ENCODE measurements at regions not wholly inside any gene's neighbourhood (a gene's known extent, or its start where the extent isn't known, plus 50 kb on each side); places are given as distances from the start of the nearest gene placed in this dataset.

GRCh38 chr6:164283574-164283973, 869.1 kb downstream of the QKI start:
- 68% methylated on average over 3 of the region's 5 CpGs for WGBS (ENCODE audit: insufficient coverage)
- ATAC-seq (replicated peaks in 1 of 4): no peak

GRCh38 chr6:164276211-164276610, 861.7 kb downstream of the QKI start:
- H3K4me3 Mint-ChIP-seq: no peak overlapping the region
- no peak overlapping the region for H3K4me3 ChIP-seq (ENCODE audit: control insufficient read depth in 1 of 2, extremely low read depth in 1 of 2, low read length in 1 of 2)
- no peaks in the 10 kb centered on the region for H3K4me1 ChIP-seq (ENCODE audit: control insufficient read depth in 1 of 2, extremely low read depth in 1 of 2, insufficient read depth in 2 of 2, low read length in 2 of 2)
- ChIA-PET CTCF (no interaction called here), POLR2A (no interaction called here)
- H3K27me3 Mint-ChIP-seq: no peaks in the 10 kb centered on the region
- no peak overlapping the region for H3K27ac Mint-ChIP-seq
- no peaks in the 10 kb centered on the region for H3K36me3 ChIP-seq (ENCODE audit: control insufficient read depth in 2 of 2, extremely low read depth in 1 of 2, insufficient read depth in 1 of 2, low read length in 1 of 2)
- no peak overlapping the region for H3K27ac ChIP-seq (ENCODE audit: low read length)
- peaks cover 0 to 27% (median 12%) of the 10 kb centered on the region in 3 donors for H3K9me3 Mint-ChIP-seq
- DNase-seq (no peak), ATAC-seq (replicated peaks in 1 of 4) (no peak)
- no peaks in the 10 kb centered on the region for H3K36me3 Mint-ChIP-seq
- 55% methylated on average over 1 of the region's 1 CpG for WGBS (ENCODE audit: insufficient coverage)
- H3K9me3 ChIP-seq: no peaks in the 10 kb centered on the region
- no peaks in the 10 kb centered on the region for H3K4me1 Mint-ChIP-seq
- no peaks in the 10 kb centered on the region for H3K27me3 ChIP-seq (replicated peaks in 1 of 2; ENCODE audit: control insufficient read depth in 2 of 2, extremely low read depth in 1 of 2, insufficient read depth in 2 of 2, low read length in 1 of 2)

More at GRCh38 chr6:164283574-164283973, 869.1 kb downstream of the QKI start:
- Mint-ChIP-seq H3K27me3 (no peaks in the 10 kb centered on the region), H3K4me3 (no peak overlapping the region), H3K4me1 (no peaks in the 10 kb centered on the region), H3K9me3 (peaks cover 0 to 3% (median 2%) of the 10 kb centered on the region in 3 donors), H3K36me3 (no peaks in the 10 kb centered on the region), H3K27ac (no peak overlapping the region)
- Histone ChIP-seq H3K27ac (ENCODE audit: low read length) (no peak overlapping the region), H3K27me3 (replicated peaks in 1 of 2; ENCODE audit: control insufficient read depth in 2 of 2, extremely low read depth in 1 of 2, insufficient read depth in 2 of 2, low read length in 1 of 2) (no peaks in the 10 kb centered on the region), H3K9me3 (no peaks in the 10 kb centered on the region), H3K36me3 (ENCODE audit: control insufficient read depth in 2 of 2, extremely low read depth in 1 of 2, insufficient read depth in 1 of 2, low read length in 1 of 2) (no peaks in the 10 kb centered on the region), H3K4me3 (ENCODE audit: control insufficient read depth in 1 of 2, extremely low read depth in 1 of 2, low read length in 1 of 2) (no peak overlapping the region), H3K4me1 (ENCODE audit: control insufficient read depth in 1 of 2, extremely low read depth in 1 of 2, insufficient read depth in 2 of 2, low read length in 2 of 2) (no peaks in the 10 kb centered on the region)
- DNase-seq: no peak
- ChIA-PET CTCF (no interaction called here), POLR2A (no interaction called here)

- H3K4me3 Mint-ChIP-seq: no peak overlapping the region
Observed at GRCh38 chr6:164275773-164276172, 861.3 kb downstream of the QKI start.

GRCh38 chr6:164274493-164274892, 860.0 kb downstream of the QKI start:
- Mint-ChIP-seq H3K4me3 (no peak overlapping the region), H3K9me3 (peaks cover 0 to 31% (median 12%) of the 10 kb centered on the region in 3 donors), H3K4me1 (no peaks in the 10 kb centered on the region), H3K27me3 (no peaks in the 10 kb centered on the region), H3K27ac (no peak overlapping the region), H3K36me3 (no peaks in the 10 kb centered on the region)
- H3K27ac ChIP-seq (ENCODE audit: low read length): no peak overlapping the region
- ChIA-PET POLR2A (interaction anchor here in 1 of 2 donors (0.7 kb wide), 1 partner anchor 1834 kb away, joined by 6 read pairs; no protein-coding TSS in a partner anchor), CTCF (no interaction called here)
- H3K36me3 ChIP-seq (ENCODE audit: control insufficient read depth in 2 of 2, extremely low read depth in 1 of 2, insufficient read depth in 1 of 2, low read length in 1 of 2): no peaks in the 10 kb centered on the region
- WGBS (ENCODE audit: insufficient coverage): 80% methylated on average over 1 of the region's 2 CpGs
- DNase-seq: no peak
- no peaks in the 10 kb centered on the region for H3K9me3 ChIP-seq
- ATAC-seq (replicated peaks in 1 of 4): no peak
- no peak overlapping the region for H3K4me3 ChIP-seq (ENCODE audit: control insufficient read depth in 1 of 2, extremely low read depth in 1 of 2, low read length in 1 of 2)
- H3K4me1 ChIP-seq (ENCODE audit: control insufficient read depth in 1 of 2, extremely low read depth in 1 of 2, insufficient read depth in 2 of 2, low read length in 2 of 2): no peaks in the 10 kb centered on the region
- H3K27me3 ChIP-seq (replicated peaks in 1 of 2; ENCODE audit: control insufficient read depth in 2 of 2, extremely low read depth in 1 of 2, insufficient read depth in 2 of 2, low read length in 1 of 2): no peaks in the 10 kb centered on the region

More at GRCh38 chr6:164275773-164276172, 861.3 kb downstream of the QKI start:
- POLR2A ChIA-PET: no interaction called here
- Mint-ChIP-seq H3K27ac (no peak overlapping the region), H3K36me3 (no peaks in the 10 kb centered on the region), H3K4me1 (no peaks in the 10 kb centered on the region), H3K27me3 (no peaks in the 10 kb centered on the region), H3K9me3 (peaks cover 0 to 28% (median 12%) of the 10 kb centered on the region in 3 donors)
- Histone ChIP-seq H3K4me3 (ENCODE audit: control insufficient read depth in 1 of 2, extremely low read depth in 1 of 2, low read length in 1 of 2) (no peak overlapping the region), H3K36me3 (ENCODE audit: control insufficient read depth in 2 of 2, extremely low read depth in 1 of 2, insufficient read depth in 1 of 2, low read length in 1 of 2) (no peaks in the 10 kb centered on the region), H3K9me3 (no peaks in the 10 kb centered on the region), H3K4me1 (ENCODE audit: control insufficient read depth in 1 of 2, extremely low read depth in 1 of 2, insufficient read depth in 2 of 2, low read length in 2 of 2) (no peaks in the 10 kb centered on the region), H3K27ac (ENCODE audit: low read length) (no peak overlapping the region), H3K27me3 (replicated peaks in 1 of 2; ENCODE audit: control insufficient read depth in 2 of 2, extremely low read depth in 1 of 2, insufficient read depth in 2 of 2, low read length in 1 of 2) (no peaks in the 10 kb centered on the region)
- ATAC-seq (replicated peaks in 1 of 4) (no peak), DNase-seq (no peak)
- CTCF ChIA-PET: no interaction called here
- no CpG with 5 or more reads among the region's 1 CpG for WGBS (ENCODE audit: insufficient coverage)

- 70% methylated on average over 3 of the region's 3 CpGs for WGBS (ENCODE audit: insufficient coverage)
- Histone ChIP-seq H3K27me3 (replicated peaks in 1 of 2; ENCODE audit: control insufficient read depth in 2 of 2, extremely low read depth in 1 of 2, insufficient read depth in 2 of 2, low read length in 1 of 2) (no peaks in the 10 kb centered on the region), H3K4me3 (ENCODE audit: control insufficient read depth in 1 of 2, extremely low read depth in 1 of 2, low read length in 1 of 2) (no peak overlapping the region), H3K4me1 (ENCODE audit: control insufficient read depth in 1 of 2, extremely low read depth in 1 of 2, insufficient read depth in 2 of 2, low read length in 2 of 2) (no peaks in the 10 kb centered on the region), H3K36me3 (ENCODE audit: control insufficient read depth in 2 of 2, extremely low read depth in 1 of 2, insufficient read depth in 1 of 2, low read length in 1 of 2) (no peaks in the 10 kb centered on the region), H3K9me3 (no peaks in the 10 kb centered on the region), H3K27ac (ENCODE audit: low read length) (no peak overlapping the region)
- H3K4me3 Mint-ChIP-seq: no peak overlapping the region
- DNase-seq (no peak), ATAC-seq (replicated peaks in 1 of 4) (no peak)
- CTCF ChIA-PET: no interaction called here
- H3K27me3 Mint-ChIP-seq: no peaks in the 10 kb centered on the region
- H3K36me3 Mint-ChIP-seq: no peaks in the 10 kb centered on the region
- peaks cover 0 to 27% (median 12%) of the 10 kb centered on the region in 3 donors for H3K9me3 Mint-ChIP-seq
- no peaks in the 10 kb centered on the region for H3K4me1 Mint-ChIP-seq
- POLR2A ChIA-PET: no interaction called here
- no peak overlapping the region for H3K27ac Mint-ChIP-seq
Observed at GRCh38 chr6:164273491-164273890, 859.0 kb downstream of the QKI start.

DNA sequence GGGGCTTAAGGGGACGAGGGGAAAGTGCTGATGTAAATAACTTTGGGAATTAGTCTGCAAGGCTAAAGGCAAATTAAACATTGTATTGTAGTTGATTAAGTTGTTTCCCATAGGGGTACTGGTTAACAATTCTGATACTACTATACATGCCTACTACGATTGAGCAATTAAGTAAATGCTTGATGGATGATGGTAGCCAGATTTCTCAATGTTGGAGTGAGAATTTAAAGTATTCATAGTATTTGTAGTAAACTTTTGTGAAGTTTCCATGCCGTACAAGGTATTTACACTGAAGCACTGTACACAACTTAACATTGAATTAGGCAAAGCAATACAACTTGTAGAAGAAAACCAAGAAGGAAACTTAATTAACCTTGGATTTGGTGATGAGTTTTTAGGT, 852.3 kb downstream of the QKI start:
- no peaks in the 10 kb centered on the region for H3K4me1 Mint-ChIP-seq
- WGBS (ENCODE audit: insufficient coverage): no CpG with 5 or more reads among the region's 3 CpGs

DNA sequence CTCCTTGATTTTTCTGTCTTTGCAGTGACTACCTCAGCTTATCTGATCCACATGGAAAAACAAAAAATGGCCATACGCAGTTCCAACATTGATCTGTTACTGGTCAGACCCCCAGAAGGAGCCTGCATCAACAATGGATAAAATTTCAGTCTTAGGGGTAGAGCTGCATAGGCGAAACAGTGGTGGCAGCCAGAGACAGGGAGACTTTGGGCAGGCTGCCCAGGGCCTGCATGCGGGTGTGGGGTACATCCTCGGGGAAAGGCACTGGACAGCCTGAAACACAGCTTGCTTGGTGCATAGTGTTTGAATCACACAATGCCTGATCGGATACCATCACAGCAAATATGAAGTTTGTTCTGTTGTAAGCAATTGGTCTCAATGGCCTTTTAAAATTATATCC, 847.8 kb downstream of the QKI start:
- POLR2A ChIA-PET: no interaction called here
- Histone ChIP-seq H3K9me3 (no peaks in the 10 kb centered on the region), H3K4me3 (ENCODE audit: control insufficient read depth in 1 of 2, extremely low read depth in 1 of 2, low read length in 1 of 2) (no peak overlapping the region), H3K36me3 (ENCODE audit: control insufficient read depth in 2 of 2, extremely low read depth in 1 of 2, insufficient read depth in 1 of 2, low read length in 1 of 2) (no peaks in the 10 kb centered on the region), H3K27me3 (replicated peaks in 1 of 2; ENCODE audit: control insufficient read depth in 2 of 2, extremely low read depth in 1 of 2, insufficient read depth in 2 of 2, low read length in 1 of 2) (no peaks in the 10 kb centered on the region), H3K27ac (ENCODE audit: low read length) (no peak overlapping the region), H3K4me1 (ENCODE audit: control insufficient read depth in 1 of 2, extremely low read depth in 1 of 2, insufficient read depth in 2 of 2, low read length in 2 of 2) (no peaks in the 10 kb centered on the region)
- 75% methylated on average over 4 of the region's 5 CpGs for WGBS (ENCODE audit: insufficient coverage)
- Mint-ChIP-seq H3K36me3 (no peaks in the 10 kb centered on the region), H3K9me3 (peaks cover 0 to 5% (median 0%) of the 10 kb centered on the region in 3 donors), H3K4me1 (no peaks in the 10 kb centered on the region), H3K27ac (no peak overlapping the region), H3K4me3 (no peak overlapping the region), H3K27me3 (no peaks in the 10 kb centered on the region)
- DNase-seq (no peak), ATAC-seq (replicated peaks in 1 of 4) (no peak)
- CTCF ChIA-PET: no interaction called here

More for the DNA sequence above, 852.3 kb downstream of the QKI start:
- Mint-ChIP-seq H3K27ac (no peak overlapping the region), H3K4me3 (no peak overlapping the region), H3K9me3 (peaks cover 3 to 4% (median 4%) of the 10 kb centered on the region in 3 donors), H3K27me3 (no peaks in the 10 kb centered on the region), H3K36me3 (no peaks in the 10 kb centered on the region)
- ChIA-PET POLR2A (no interaction called here), CTCF (no interaction called here)
- no peak overlapping the region for H3K4me3 ChIP-seq (ENCODE audit: control insufficient read depth in 1 of 2, extremely low read depth in 1 of 2, low read length in 1 of 2)
- H3K27me3 ChIP-seq (replicated peaks in 1 of 2; ENCODE audit: control insufficient read depth in 2 of 2, extremely low read depth in 1 of 2, insufficient read depth in 2 of 2, low read length in 1 of 2): no peaks in the 10 kb centered on the region
- DNase-seq (no peak), ATAC-seq (replicated peaks in 1 of 4) (no peak)
- H3K9me3 ChIP-seq: no peaks in the 10 kb centered on the region
- no peak overlapping the region for H3K27ac ChIP-seq (ENCODE audit: low read length)
- H3K4me1 ChIP-seq (ENCODE audit: control insufficient read depth in 1 of 2, extremely low read depth in 1 of 2, insufficient read depth in 2 of 2, low read length in 2 of 2): no peaks in the 10 kb centered on the region
- no peaks in the 10 kb centered on the region for H3K36me3 ChIP-seq (ENCODE audit: control insufficient read depth in 2 of 2, extremely low read depth in 1 of 2, insufficient read depth in 1 of 2, low read length in 1 of 2)

Data from T-cell (primary cell).